ENCODE measurements at regions not wholly inside any gene's neighbourhood (a gene's known extent, or its start where the extent isn't known, plus 50 kb on each side); places are given as distances from the start of the nearest gene placed in this dataset.

DNA sequence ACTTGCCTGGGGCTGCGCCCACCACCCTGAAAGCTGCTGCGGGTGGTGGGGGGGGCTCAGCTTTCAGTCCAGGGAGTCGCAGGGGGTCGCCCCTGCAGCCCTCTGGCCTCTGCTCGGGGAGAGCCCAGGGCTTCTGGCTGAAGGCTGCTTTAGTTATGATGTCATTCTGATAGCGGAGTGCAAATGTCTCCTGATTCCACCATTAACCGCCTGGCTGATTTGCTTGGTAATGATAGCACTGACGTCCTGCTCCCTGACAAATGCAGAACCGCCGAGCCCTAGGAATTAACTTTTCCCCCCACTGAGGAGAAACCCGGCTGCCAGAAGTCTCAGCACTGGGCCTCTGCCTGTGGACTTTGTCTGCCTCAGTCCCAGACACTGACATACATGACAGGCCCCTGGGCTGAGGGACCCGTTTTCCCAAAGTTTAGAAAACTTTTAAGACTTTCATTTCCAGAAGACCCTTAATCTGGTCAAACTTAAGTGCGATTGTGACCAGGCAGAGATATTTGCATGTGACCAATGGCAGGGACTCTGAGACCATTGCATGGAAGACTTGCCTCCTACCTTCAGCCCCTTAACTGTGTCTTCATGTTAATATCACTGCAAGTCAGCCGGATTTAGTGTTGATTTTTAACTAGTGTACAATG lies 142.5 kb upstream of the ZNF536 start:
- TF ChIP-seq EZH2 (IDR thresholded peaks at IDR 0.05; ENCODE audit: borderline replicate concordance, low read length) (no peak), CTCF (conservative IDR thresholded peaks at IDR 0.05 in 1 of 2, IDR thresholded peaks at IDR 0.05 in 1 of 2; ENCODE audit: extremely low read depth in 1 of 2, insufficient read depth in 1 of 2, low read depth in 1 of 2, low read length in 2 of 2) (no peak)
